SJSA1 (cell line): ENCODE measurements at regions not wholly inside any gene's neighbourhood (a gene's known extent, or its start where the extent isn't known, plus 50 kb on each side); places are given as distances from the start of the nearest gene placed in this dataset.

Source experiments
- DNase-seq, 2 experiments: peaks; one replicate each; pipeline ENCODE4 v3.0.0-alpha.2; 2015 to 2020; ENCODE audit warnings: low spot score in 2 of 2, low read depth in 1 of 2
- H3K27ac ChIP-seq: fragments of 250-450 bp; sonication (Bioruptor Pico); 2 replicates; pipeline ENCODE4 v1.5.1; 2020; ENCODE audit warnings: mild to moderate bottlenecking, moderate library complexity
- H3K27me3 ChIP-seq: fragments of 250-450 bp; sonication (Bioruptor Pico); replicated peaks from 2 replicates; pipeline ENCODE4 v1.5.1; 2020; ENCODE audit warnings: mild to moderate bottlenecking, moderate library complexity
- H3K36me3 ChIP-seq: fragments of 250-450 bp; sonication (Bioruptor Pico); 2 replicates; pipeline ENCODE4 v1.5.1; 2020; ENCODE audit warnings: mild to moderate bottlenecking
- H3K4me1 ChIP-seq: fragments of 250-450 bp; sonication (Bioruptor Pico); replicated peaks from 2 replicates; pipeline ENCODE4 v1.6.1; 2021; ENCODE audit warnings: mild to moderate bottlenecking
- H3K4me3 ChIP-seq: fragments of 250-450 bp; sonication (Bioruptor Pico); 2 replicates; pipeline ENCODE4 v1.5.1; 2020; ENCODE audit warnings: mild to moderate bottlenecking
- H3K9me3 ChIP-seq: fragments of 250-450 bp; sonication (Bioruptor Pico); replicated peaks from 2 replicates; pipeline ENCODE4 v1.5.1; 2020; ENCODE audit warnings: mild to moderate bottlenecking

GRCh38 chr3:46146548-46146947 is 61.6 kb downstream of the CCR1 start:
- no peaks in the 10 kb centered on the region for H3K27me3 ChIP-seq
- no peaks in the 10 kb centered on the region for H3K9me3 ChIP-seq
- no peaks in the 10 kb centered on the region for H3K4me1 ChIP-seq
- H3K27ac ChIP-seq, result no peak overlapping the region
- DNase-seq, result no peak
- no peaks in the 10 kb centered on the region for H3K36me3 ChIP-seq
- H3K4me3 ChIP-seq, result no peak overlapping the region

DNA sequence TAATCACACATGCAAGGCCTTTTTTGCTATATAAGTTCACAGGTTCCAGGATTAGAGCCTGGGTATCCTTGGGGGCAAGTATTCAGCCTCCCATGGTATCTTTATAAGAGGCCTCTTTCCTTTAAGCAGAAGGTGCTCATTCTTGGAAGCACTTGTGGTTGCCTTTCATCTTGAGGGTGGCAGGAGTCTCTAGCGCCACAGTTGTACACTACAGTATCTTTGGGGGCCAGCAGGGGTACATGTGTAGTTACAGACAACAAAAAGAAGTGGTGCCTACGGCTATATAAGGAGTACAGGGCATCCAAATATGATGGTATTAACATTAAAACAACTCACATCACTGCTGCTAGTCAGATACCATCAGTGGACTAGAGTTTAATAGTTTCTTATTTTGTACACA is 62.1 kb downstream of the CCR1 start:
- H3K9me3 ChIP-seq, result no peaks in the 10 kb centered on the region
- no peak overlapping the region for H3K4me3 ChIP-seq
- no peaks in the 10 kb centered on the region for H3K27me3 ChIP-seq
- DNase-seq, result no peak
- H3K36me3 ChIP-seq, result no peaks in the 10 kb centered on the region
- H3K4me1 ChIP-seq, result no peaks in the 10 kb centered on the region
- no peak overlapping the region for H3K27ac ChIP-seq

DNA sequence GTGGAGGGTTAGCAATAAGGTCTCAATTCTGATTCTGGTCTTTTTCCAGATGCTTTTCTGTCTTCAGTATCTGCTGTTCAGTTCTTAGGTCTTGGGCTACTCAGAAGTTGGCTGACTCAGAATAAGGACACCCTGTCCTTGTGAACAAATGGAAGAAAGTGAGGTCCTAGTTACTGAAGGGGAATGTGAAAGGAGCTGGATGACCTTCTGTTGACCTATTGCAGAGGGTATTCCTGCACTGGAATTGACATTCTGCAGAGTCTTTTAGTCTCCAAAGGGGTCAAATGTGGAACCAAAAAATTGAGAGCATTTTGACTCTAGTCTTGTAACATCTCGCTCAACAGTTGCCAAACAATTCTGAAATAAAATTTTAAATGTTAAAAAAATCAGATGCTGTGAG is 63.0 kb downstream of the CCR1 start:
- no peaks in the 10 kb centered on the region for H3K9me3 ChIP-seq
- DNase-seq, result no peak
- H3K4me1 ChIP-seq, result no peaks in the 10 kb centered on the region
- H3K36me3 ChIP-seq, result no peaks in the 10 kb centered on the region
- no peak overlapping the region for H3K4me3 ChIP-seq
- H3K27ac ChIP-seq, result no peak overlapping the region
- H3K27me3 ChIP-seq, result no peaks in the 10 kb centered on the region

DNA sequence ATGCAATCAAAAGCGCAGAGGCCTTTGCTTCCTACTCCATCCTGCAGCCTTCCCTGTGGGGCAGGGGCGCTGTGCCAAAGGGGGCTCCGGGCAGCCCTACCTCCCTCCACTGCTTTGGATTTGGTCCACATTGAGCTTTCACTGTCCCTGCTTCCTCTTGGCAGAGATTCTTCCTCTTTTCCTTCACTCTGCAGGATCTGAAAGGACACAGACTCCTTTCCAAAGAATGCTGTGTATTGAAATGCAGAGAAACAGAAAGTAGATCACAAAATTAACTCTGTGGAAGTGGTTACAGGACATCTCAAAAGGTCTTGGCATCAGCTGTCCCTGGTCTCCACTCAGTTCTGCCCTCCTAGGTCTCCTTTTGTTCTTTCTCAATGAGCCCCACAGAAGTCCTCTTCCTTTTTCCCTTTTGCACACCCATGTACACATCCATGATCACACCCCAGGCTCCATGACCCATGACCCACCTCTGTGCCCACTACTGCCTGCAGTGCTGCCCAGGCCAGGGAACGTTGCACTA is 64.1 kb downstream of the CCR1 start:
- no peaks in the 10 kb centered on the region for H3K36me3 ChIP-seq
- no peak overlapping the region for H3K4me3 ChIP-seq
- H3K27me3 ChIP-seq, result no peaks in the 10 kb centered on the region
- no peak overlapping the region for H3K27ac ChIP-seq
- no peaks in the 10 kb centered on the region for H3K4me1 ChIP-seq
- DNase-seq, result no peak
- no peaks in the 10 kb centered on the region for H3K9me3 ChIP-seq

DNA sequence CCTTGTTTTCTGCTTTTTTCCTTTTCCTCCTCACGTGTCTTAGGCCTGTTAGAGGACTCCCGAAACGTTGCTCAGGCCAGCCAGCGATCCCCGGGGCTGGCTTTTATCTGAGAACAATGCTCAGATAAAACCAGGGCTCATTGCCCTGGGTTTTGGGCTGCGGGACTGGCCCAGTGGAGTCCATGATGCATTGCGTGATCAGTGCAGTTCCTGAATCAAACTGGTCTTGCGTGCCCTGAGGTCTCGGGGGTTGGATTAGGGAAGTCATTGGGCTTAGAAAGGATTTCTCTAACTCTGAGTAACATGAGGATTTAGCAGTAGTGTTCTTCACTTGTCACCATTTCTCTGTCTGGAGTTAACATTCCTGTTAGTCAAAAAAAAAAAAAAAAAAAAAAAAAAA is 66.3 kb downstream of the CCR1 start:
- no peaks in the 10 kb centered on the region for H3K4me1 ChIP-seq
- DNase-seq, result no peak
- no peaks in the 10 kb centered on the region for H3K9me3 ChIP-seq
- H3K27ac ChIP-seq, result no peak overlapping the region
- no peaks in the 10 kb centered on the region for H3K27me3 ChIP-seq
- no peaks in the 10 kb centered on the region for H3K36me3 ChIP-seq
- H3K4me3 ChIP-seq, result no peak overlapping the region

DNA sequence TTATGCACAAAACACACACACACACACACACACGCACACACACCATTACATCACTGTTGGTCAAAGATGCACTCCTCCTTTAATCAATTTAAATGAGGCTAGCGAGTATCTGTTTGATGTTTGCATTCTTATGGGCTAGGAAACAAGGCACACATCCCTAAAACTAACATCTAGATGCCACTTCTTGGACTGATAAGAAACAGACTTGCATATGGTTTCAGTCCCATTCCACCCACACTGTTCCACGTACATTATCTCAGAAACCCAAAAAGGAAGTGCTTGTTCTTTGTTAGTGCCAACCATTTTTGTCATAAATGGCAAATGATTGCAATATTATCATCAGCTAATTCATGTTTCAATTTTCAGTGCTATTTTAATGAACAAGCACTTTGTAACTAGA is 69.5 kb downstream of the CCR1 start:
- H3K4me1 ChIP-seq, result no peaks in the 10 kb centered on the region

GRCh38 chr3:46135475-46135874 is 72.6 kb downstream of the CCR1 start:
- H3K9me3 ChIP-seq, result no peaks in the 10 kb centered on the region

More for the DNA sequence above, 69.5 kb downstream of the CCR1 start:
- no peaks in the 10 kb centered on the region for H3K27me3 ChIP-seq
- no peaks in the 10 kb centered on the region for H3K36me3 ChIP-seq
- H3K9me3 ChIP-seq, result no peaks in the 10 kb centered on the region
- no peak overlapping the region for H3K4me3 ChIP-seq
- no peak overlapping the region for H3K27ac ChIP-seq
- no peak for DNase-seq

GRCh38 chr3:46133285-46133684 is 74.8 kb downstream of the CCR1 start:
- no peaks in the 10 kb centered on the region for H3K27me3 ChIP-seq

More at GRCh38 chr3:46135475-46135874, 72.6 kb downstream of the CCR1 start:
- Histone ChIP-seq H3K4me3 (no peak overlapping the region), H3K36me3 (no peaks in the 10 kb centered on the region), H3K4me1 (no peaks in the 10 kb centered on the region), H3K27me3 (no peaks in the 10 kb centered on the region), H3K27ac (no peak overlapping the region)
- DNase-seq, result no peak

DNA sequence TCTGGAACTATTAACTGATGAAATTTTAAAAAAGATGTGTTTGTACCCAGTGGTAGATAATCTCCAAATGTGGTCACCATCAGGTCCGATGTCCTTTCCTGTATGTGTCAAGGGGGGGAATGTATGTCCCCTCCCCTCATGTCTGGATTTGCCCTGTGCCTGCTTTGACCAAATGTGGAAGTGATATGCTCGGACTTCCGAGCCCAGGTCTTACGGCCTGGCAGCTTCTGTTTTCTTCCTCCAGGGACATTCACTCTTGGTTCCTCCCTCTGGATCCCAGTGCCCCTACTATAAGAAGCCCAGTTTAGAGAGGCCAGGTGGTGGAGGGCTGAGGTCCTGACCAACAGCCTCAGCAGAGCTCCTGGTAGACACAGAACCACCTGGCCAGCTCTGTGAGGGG is 75.5 kb downstream of the CCR1 start:
- no peaks in the 10 kb centered on the region for H3K36me3 ChIP-seq
- peaks cover 9% of the 10 kb centered on the region for H3K4me1 ChIP-seq
- H3K27me3 ChIP-seq, result no peaks in the 10 kb centered on the region
- no peak for DNase-seq
- H3K9me3 ChIP-seq, result no peaks in the 10 kb centered on the region
- H3K4me3 ChIP-seq, result no peak overlapping the region
- no peak overlapping the region for H3K27ac ChIP-seq

More at GRCh38 chr3:46133285-46133684, 74.8 kb downstream of the CCR1 start:
- Histone ChIP-seq H3K4me1 (peaks cover 1% of the 10 kb centered on the region), H3K27ac (no peak overlapping the region), H3K36me3 (no peaks in the 10 kb centered on the region), H3K9me3 (no peaks in the 10 kb centered on the region), H3K4me3 (no peak overlapping the region)
- no peak for DNase-seq

GRCh38 chr3:46131884-46132450 is 76.1 kb downstream of the CCR1 start:
- H3K27ac ChIP-seq, result no peak overlapping the region
- H3K4me3 ChIP-seq, result no peak overlapping the region
- DNase-seq, result no peak
- H3K27me3 ChIP-seq, result no peaks in the 10 kb centered on the region
- no peaks in the 10 kb centered on the region for H3K9me3 ChIP-seq
- peaks cover 15% of the 10 kb centered on the region for H3K4me1 ChIP-seq
- no peaks in the 10 kb centered on the region for H3K36me3 ChIP-seq

DNA sequence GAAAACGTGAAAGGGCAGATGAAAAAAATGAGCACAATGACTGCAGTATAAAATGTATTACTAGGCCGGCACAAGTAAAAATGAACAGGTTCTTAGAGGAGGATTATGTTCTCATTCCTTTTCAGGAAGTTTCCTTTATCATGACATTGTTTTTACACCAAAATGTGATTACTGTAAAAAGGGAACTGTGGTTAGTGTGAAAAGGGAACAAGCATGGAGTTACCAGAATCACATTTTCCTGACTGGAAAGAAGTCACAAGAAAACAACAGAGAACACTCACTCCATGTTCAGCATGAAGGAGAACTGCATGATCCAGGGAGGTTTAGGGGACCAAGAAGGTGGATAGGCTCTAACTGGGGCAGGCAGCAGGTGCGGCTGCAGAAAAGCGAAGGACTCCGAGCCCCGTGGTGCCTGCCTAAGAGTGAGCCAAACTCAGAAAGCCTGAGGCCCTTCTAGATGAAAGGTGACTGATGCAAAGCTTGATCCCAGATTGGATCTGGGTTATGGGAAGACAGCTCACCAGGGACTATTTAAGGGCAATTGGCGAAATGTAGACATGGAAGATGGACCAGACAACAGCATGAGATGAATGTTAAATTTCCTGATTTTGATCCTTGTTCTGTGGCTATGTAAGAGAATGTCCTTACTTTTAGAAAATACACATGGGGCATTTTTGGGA is 77.3 kb downstream of the CCR1 start:
- Histone ChIP-seq H3K9me3 (no peaks in the 10 kb centered on the region), H3K4me1 (peaks cover 17% of the 10 kb centered on the region), H3K27me3 (no peaks in the 10 kb centered on the region)

DNA sequence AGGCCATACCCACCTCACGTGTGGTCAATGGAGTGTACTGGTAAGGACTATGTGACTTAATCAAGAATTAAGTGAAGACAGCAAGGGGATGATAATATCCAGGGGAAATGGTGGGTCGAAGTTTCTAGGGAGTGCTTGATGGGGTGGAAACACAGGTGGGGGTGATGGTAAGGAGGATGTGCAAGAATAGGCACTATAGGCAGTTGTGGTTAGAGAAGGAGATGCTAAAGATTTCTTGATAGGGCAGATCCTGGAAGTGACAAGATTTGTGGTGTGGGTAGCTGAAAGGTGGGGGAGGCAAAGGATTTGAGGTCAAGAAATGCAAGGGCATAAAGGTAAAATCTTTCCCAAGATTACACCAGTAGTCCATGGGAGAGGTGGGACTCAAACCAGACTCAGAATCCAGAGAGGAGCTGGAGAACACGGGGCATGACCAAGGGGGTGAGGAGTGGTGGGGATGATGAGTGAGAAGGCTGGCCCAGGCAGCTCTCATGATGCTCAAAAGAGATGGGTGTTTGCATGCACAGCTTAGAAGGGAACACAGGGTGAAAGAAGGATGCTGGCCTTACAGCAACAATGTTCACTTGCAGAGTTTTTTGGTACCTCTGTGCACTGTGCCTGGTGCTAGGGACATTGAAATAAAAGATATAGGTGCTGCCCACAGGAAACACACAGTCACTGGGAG is 78.4 kb downstream of the CCR1 start:
- H3K27me3 ChIP-seq, result no peaks in the 10 kb centered on the region
- H3K4me1 ChIP-seq, result peaks cover 17% of the 10 kb centered on the region
- H3K9me3 ChIP-seq, result no peaks in the 10 kb centered on the region

More for the DNA sequence above, 77.3 kb downstream of the CCR1 start:
- no peak for DNase-seq
- Histone ChIP-seq H3K36me3 (no peaks in the 10 kb centered on the region), H3K4me3 (no peak overlapping the region), H3K27ac (no peak overlapping the region)

DNA sequence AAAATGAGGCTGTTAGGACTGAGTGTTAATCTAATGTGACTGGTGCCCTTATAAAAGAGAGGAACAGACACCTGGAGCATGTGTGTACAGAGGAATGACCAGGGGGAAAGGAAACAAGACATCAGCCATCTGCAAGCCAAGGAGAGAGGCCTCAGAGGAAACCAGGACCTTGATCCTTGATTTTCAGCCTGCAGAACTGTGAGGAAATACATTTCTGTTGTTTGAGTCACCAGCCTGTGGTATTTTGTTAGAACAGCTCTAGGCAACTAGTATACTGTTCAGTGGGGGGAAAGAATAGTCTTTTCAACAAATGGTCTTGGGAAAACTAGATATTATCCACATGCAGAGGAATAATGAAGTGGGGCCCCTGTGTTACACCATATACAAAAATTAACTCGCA is 80.6 kb downstream of the CCR1 start:
- Histone ChIP-seq H3K4me1 (peaks cover 17% of the 10 kb centered on the region), H3K36me3 (no peaks in the 10 kb centered on the region), H3K9me3 (no peaks in the 10 kb centered on the region), H3K4me3 (no peak overlapping the region), H3K27ac (peak overlapping the region; percentile 76), H3K27me3 (no peaks in the 10 kb centered on the region)
- peak; percentile 55 to 76 for DNase-seq

More for the DNA sequence above, 78.4 kb downstream of the CCR1 start:
- no peak for DNase-seq
- no peaks in the 10 kb centered on the region for H3K36me3 ChIP-seq
- H3K4me3 ChIP-seq, result no peak overlapping the region
- H3K27ac ChIP-seq, result no peak overlapping the region
